ENCODE measurements at regions not wholly inside any gene's neighbourhood (a gene's known extent, or its start where the extent isn't known, plus 50 kb on each side); places are given as distances from the start of the nearest gene placed in this dataset.

DNA sequence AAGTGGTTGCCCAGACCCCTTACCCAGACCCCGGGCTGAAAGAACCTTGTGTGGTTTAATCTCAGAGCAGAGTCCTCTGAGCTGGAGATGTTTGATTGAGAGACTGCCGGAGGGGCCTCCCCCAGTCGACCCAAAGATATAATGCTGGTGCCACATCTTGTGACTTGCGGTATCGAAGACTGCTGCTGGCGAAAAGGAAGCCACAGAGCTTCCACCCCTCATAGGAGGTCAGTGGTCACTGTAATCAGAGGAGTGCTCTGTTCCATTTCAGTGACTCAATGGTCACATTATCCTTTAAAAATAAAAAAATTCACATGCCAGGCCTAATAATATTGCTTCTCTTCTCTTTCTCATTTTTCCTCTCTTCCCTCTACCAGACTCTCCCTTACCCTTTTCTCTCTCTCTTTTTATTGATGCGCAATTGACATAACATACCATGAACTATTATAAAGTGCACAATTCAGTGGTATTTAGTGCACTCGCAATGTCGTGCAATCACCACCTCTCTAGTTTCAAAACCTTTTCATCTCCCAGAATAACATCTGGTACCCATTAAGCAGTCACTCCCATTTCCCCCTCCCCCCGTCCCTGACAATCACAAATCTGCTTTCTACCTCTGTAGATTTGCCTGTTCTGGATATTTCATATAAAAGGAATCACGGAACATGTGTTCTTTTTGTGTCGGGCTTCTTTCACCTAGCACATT, 52.6 kb upstream of the LYST start:
- peak overlapping the region; percentile 38 for H2BK120ac ChIP-seq (ENCODE audit: low read depth, low read length)
- peak overlapping the region; percentile 41 for H3K4ac ChIP-seq (ENCODE audit: low read depth, low read length)
- H2BK15ac ChIP-seq (ENCODE audit: low read depth, low read length) = peak overlapping the region; percentile 72; the same call in 1 of the 3 replicates
- H2BK20ac ChIP-seq (ENCODE audit: low read depth, low read length) = peak overlapping the region; percentile 16; the same call in 1 of the 2 replicates
- DNase-seq (no peak), ATAC-seq (ENCODE audit: low read depth) (no peak)
- H3K9me1 ChIP-seq (ENCODE audit: insufficient read depth, low read length) = peaks cover 31% of the 10 kb centered on the region
- H2AFZ ChIP-seq (replicated peaks; ENCODE audit: low read length, poor library complexity) = no peak overlapping the region
- no TSS peak for BruUV-seq (replicated peaks)
- peaks cover 22% of the 10 kb centered on the region for H3K4me1 ChIP-seq (ENCODE audit: control insufficient read depth, insufficient read depth, low read length)
- ChIA-PET CTCF (no interaction called here), POLR2A (ENCODE audit: unreplicated experiment) (no interaction called here)
- H2AK9ac ChIP-seq (replicated peaks; ENCODE audit: low read depth, low read length, poor library complexity) = no peak overlapping the region
- H3K27me3 ChIP-seq (ENCODE audit: control insufficient read depth, insufficient read depth, low read length) = no peaks in the 10 kb centered on the region
- H2BK5ac ChIP-seq (ENCODE audit: low read depth, low read length, poor library complexity, severe bottlenecking) = no peak overlapping the region
- in situ Hi-C loops (cut with MboI; ENCODE audit: low sequenced_read_pairs) (no loop called here), intact Hi-C loops (cut with micrococcal nuclease) (no loop called here), dilution Hi-C loops (cut with HindIII; ENCODE audit: low sequenced_read_pairs, unreplicated experiment) (no loop called here)
- no peaks in the 10 kb centered on the region for H3K9me3 ChIP-seq (ENCODE audit: control insufficient read depth, insufficient read depth, low read length)
- peak overlapping the region; percentile 36; the same call in 1 of the 2 replicates for H4K91ac ChIP-seq (ENCODE audit: insufficient read depth, low read depth, low read length)
- no peak overlapping the region for H3K9ac ChIP-seq (ENCODE audit: low read depth, low read length)
- peak overlapping the region; percentile 49 for H2AK5ac ChIP-seq (ENCODE audit: low read depth, low read length)
- no peak overlapping the region for H3K27ac ChIP-seq (ENCODE audit: insufficient read depth, low read length)
- H4K8ac ChIP-seq (ENCODE audit: low read depth in 2 of 2, low read length in 2 of 2) = peak overlapping the region in 1 of 2 experiments; percentile 47; a peak in 1 of 4 replicates
- no peaks in the 10 kb centered on the region for H3K36me3 ChIP-seq (ENCODE audit: control insufficient read depth, insufficient read depth, low read length)
- WGBS, 2 experiments (ENCODE audit: extremely low coverage in 2 of 2, insufficient read length in 1 of 2) = 80% methylated on average over 2 of the region's 12 CpGs; no CpG with 5 or more reads in 1 of the 2 experiments
- no peak overlapping the region for H3K56ac ChIP-seq (ENCODE audit: extremely low read depth, insufficient read depth, low read length)
- no peak overlapping the region for H4K5ac ChIP-seq (ENCODE audit: low read depth, low read length)
- no peak overlapping the region for H3K4me2 ChIP-seq (ENCODE audit: low read depth, low read length)
- no peaks in the 10 kb centered on the region for H4K20me1 ChIP-seq (ENCODE audit: insufficient read depth, low read length)
- 0 out of 2 replicates have a peak overlapping the region, but pooled peaks have one; percentile 65 for H3K14ac ChIP-seq (replicated peaks; ENCODE audit: low read depth, low read length)
- H3K79me1 ChIP-seq (ENCODE audit: low read depth in 1 of 2, low read length in 2 of 2) = no peaks in the 10 kb centered on the region
- peak overlapping the region; percentile 64; the same call in 1 of the 2 replicates for H3K18ac ChIP-seq (ENCODE audit: low read depth, low read length)
- H3K4me3 ChIP-seq (ENCODE audit: insufficient read depth, low read depth, low read length) = no peak overlapping the region
- H3K23ac ChIP-seq (ENCODE audit: low read depth, low read length) = 0 out of 2 replicates have a peak overlapping the region, but pooled peaks have one; percentile 23
- TF ChIP-seq CEBPB (IDR thresholded peaks at IDR 0.05; ENCODE audit: low read depth, low read length) (no peak), MXI1 (IDR thresholded peaks at IDR 0.05; ENCODE audit: borderline replicate concordance, low read depth, low read length) (no peak), FOS (IDR thresholded peaks at IDR 0.05; ENCODE audit: low read depth, low read length) (no peak), MAFK (IDR thresholded peaks at IDR 0.05; ENCODE audit: low read depth, low read length) (no peak), CHD1 (IDR thresholded peaks at IDR 0.05; ENCODE audit: low read depth, low read length) (no peak), RAD21 (IDR thresholded peaks at IDR 0.05; ENCODE audit: low read length) (no peak), RCOR1 (IDR thresholded peaks at IDR 0.05; ENCODE audit: insufficient replicate concordance, low read length) (no peak), NFE2L2 (IDR thresholded peaks at IDR 0.05; ENCODE audit: low read depth, low read length) (no peak), ELK1 (IDR thresholded peaks at IDR 0.05; ENCODE audit: borderline replicate concordance, low read depth, low read length) (no peak), SMC3 (IDR thresholded peaks at IDR 0.05; ENCODE audit: low read depth, low read length) (no peak), BHLHE40 (IDR thresholded peaks at IDR 0.05; ENCODE audit: low read depth, low read length) (no peak), RFX5 (IDR thresholded peaks at IDR 0.05; ENCODE audit: low read depth, low read length) (no peak), MAZ (IDR thresholded peaks at IDR 0.05; ENCODE audit: borderline replicate concordance, low read depth, low read length) (no peak), POLR2A (IDR thresholded peaks at IDR 0.05; ENCODE audit: low read depth, low read length) (no peak)
- TF ChIP-seq, protein P1, sequence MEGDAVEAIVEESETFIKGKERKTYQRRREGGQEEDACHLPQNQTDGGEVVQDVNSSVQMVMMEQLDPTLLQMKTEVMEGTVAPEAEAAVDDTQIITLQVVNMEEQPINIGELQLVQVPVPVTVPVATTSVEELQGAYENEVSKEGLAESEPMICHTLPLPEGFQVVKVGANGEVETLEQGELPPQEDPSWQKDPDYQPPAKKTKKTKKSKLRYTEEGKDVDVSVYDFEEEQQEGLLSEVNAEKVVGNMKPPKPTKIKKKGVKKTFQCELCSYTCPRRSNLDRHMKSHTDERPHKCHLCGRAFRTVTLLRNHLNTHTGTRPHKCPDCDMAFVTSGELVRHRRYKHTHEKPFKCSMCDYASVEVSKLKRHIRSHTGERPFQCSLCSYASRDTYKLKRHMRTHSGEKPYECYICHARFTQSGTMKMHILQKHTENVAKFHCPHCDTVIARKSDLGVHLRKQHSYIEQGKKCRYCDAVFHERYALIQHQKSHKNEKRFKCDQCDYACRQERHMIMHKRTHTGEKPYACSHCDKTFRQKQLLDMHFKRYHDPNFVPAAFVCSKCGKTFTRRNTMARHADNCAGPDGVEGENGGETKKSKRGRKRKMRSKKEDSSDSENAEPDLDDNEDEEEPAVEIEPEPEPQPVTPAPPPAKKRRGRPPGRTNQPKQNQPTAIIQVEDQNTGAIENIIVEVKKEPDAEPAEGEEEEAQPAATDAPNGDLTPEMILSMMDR (conservative IDR thresholded peaks at IDR 0.05; ENCODE audit: low read depth, low read length) = no peak
